ENCODE measurements at regions not wholly inside any gene's neighbourhood (a gene's known extent, or its start where the extent isn't known, plus 50 kb on each side); places are given as distances from the start of the nearest gene placed in this dataset.

DNA sequence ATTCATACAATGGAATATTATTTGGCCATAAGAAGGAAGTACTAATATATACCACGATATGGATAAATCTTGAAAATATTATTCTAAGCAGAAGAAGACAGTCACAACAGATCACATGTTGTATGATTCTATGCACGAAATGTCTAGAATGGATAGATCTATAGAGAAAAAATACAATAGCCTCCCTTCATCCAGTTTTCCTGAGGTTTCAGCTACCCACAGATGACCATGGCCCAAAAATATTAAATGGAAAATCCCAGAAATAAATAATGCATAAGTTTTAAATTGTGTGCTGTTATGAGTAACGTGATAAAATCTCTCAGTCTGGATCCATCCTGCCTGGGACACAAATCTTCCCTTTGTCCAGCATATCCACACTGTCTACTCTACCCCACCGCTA lies 162.2 kb upstream of the ST8SIA2 start:
- Histone ChIP-seq H3K9ac (ENCODE audit: low read length) (no peak overlapping the region), H2AFZ (ENCODE audit: low read length) (no peak overlapping the region), H3K4me3 (ENCODE audit: low read length) (no peak overlapping the region), H3K4me1 (ENCODE audit: low read length) (no peaks in the 10 kb centered on the region), H3K4me2 (ENCODE audit: low read depth, low read length) (no peak overlapping the region), H3K9me3 (replicated peaks; ENCODE audit: insufficient read depth, low read length) (no peaks in the 10 kb centered on the region), H3K9me2 (replicated peaks; ENCODE audit: insufficient read depth, low read length) (no peaks in the 10 kb centered on the region), H3K27me3 (replicated peaks; ENCODE audit: insufficient read depth, low read length) (no peaks in the 10 kb centered on the region), H3K27ac (ENCODE audit: low read length) (no peak overlapping the region), H3K36me3 (replicated peaks; ENCODE audit: insufficient read depth, low read length) (no peaks in the 10 kb centered on the region), H3F3A (ENCODE audit: insufficient read depth, low read length) (no peaks in the 10 kb centered on the region), H3K79me2 (ENCODE audit: low read length) (no peaks in the 10 kb centered on the region), H4K20me1 (ENCODE audit: insufficient read depth, low read length) (no peaks in the 10 kb centered on the region)
- no peak for TF ChIP-seq CTCF (IDR thresholded peaks at IDR 0.05; ENCODE audit: low read length)
- TF ChIP-seq EZH2phosphoT487 (IDR thresholded peaks at IDR 0.05; ENCODE audit: low read length) = no peak
- no peak for TF ChIP-seq EZH2 (optimal IDR thresholded peaks at IDR 0.05; ENCODE audit: low read depth, low read length)
- no peak for DNase-seq

GRCh38 chr15:92232317-92232716 lies 161.4 kb upstream of the ST8SIA2 start:
- Histone ChIP-seq H3K27ac (ENCODE audit: low read length) (no peak overlapping the region), H3K27me3 (replicated peaks; ENCODE audit: insufficient read depth, low read length) (no peaks in the 10 kb centered on the region), H2AFZ (ENCODE audit: low read length) (no peak overlapping the region), H4K20me1 (ENCODE audit: insufficient read depth, low read length) (no peaks in the 10 kb centered on the region), H3K9me3 (replicated peaks; ENCODE audit: insufficient read depth, low read length) (no peaks in the 10 kb centered on the region), H3K4me1 (ENCODE audit: low read length) (no peaks in the 10 kb centered on the region), H3K79me2 (ENCODE audit: low read length) (no peaks in the 10 kb centered on the region), H3K36me3 (replicated peaks; ENCODE audit: insufficient read depth, low read length) (no peaks in the 10 kb centered on the region), H3K4me2 (ENCODE audit: low read depth, low read length) (no peak overlapping the region), H3K9me2 (replicated peaks; ENCODE audit: insufficient read depth, low read length) (no peaks in the 10 kb centered on the region), H3K9ac (ENCODE audit: low read length) (no peak overlapping the region), H3F3A (ENCODE audit: insufficient read depth, low read length) (no peaks in the 10 kb centered on the region), H3K4me3 (ENCODE audit: low read length) (no peak overlapping the region)
- TF ChIP-seq CTCF (IDR thresholded peaks at IDR 0.05; ENCODE audit: low read length) = no peak
- TF ChIP-seq EZH2 (optimal IDR thresholded peaks at IDR 0.05; ENCODE audit: low read depth, low read length) = no peak
- TF ChIP-seq EZH2phosphoT487 (IDR thresholded peaks at IDR 0.05; ENCODE audit: low read length) = no peak
- DNase-seq = no peak

DNA sequence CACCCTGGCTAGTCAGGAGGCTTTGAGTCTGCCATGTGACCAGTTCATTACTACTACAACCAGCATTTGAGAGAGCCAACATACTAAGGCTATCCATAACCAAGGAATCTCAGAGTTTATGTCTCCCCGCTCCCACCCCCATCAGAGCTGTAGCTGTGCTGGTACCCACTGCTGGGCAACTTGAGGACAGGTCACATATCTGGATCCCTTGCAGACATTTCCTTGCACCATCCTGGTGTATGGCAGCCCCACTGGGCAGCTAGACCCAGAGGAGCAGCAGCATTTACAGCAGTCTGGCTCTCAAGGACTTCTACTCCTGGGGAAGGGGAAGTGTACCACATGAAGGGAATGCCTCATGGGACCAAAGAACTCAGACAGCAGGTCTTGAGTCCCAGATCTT lies 160.8 kb upstream of the ST8SIA2 start:
- H3K79me2 ChIP-seq (ENCODE audit: low read length) = no peaks in the 10 kb centered on the region
- no peaks in the 10 kb centered on the region for H3K9me3 ChIP-seq (replicated peaks; ENCODE audit: insufficient read depth, low read length)
- no peaks in the 10 kb centered on the region for H3K27me3 ChIP-seq (replicated peaks; ENCODE audit: insufficient read depth, low read length)
- H3K4me2 ChIP-seq (ENCODE audit: low read depth, low read length) = no peak overlapping the region
- no peaks in the 10 kb centered on the region for H3K9me2 ChIP-seq (replicated peaks; ENCODE audit: insufficient read depth, low read length)
- H3K4me3 ChIP-seq (ENCODE audit: low read length) = no peak overlapping the region
- no peaks in the 10 kb centered on the region for H3K4me1 ChIP-seq (ENCODE audit: low read length)
- no peak overlapping the region for H3K9ac ChIP-seq (ENCODE audit: low read length)
- H2AFZ ChIP-seq (ENCODE audit: low read length) = no peak overlapping the region
- no peaks in the 10 kb centered on the region for H3F3A ChIP-seq (ENCODE audit: insufficient read depth, low read length)
- no peaks in the 10 kb centered on the region for H3K36me3 ChIP-seq (replicated peaks; ENCODE audit: insufficient read depth, low read length)
- no peak for DNase-seq
- H4K20me1 ChIP-seq (ENCODE audit: insufficient read depth, low read length) = no peaks in the 10 kb centered on the region
- no peak for TF ChIP-seq CTCF (IDR thresholded peaks at IDR 0.05; ENCODE audit: low read length)
- no peak for TF ChIP-seq EZH2 (optimal IDR thresholded peaks at IDR 0.05; ENCODE audit: low read depth, low read length)
- TF ChIP-seq EZH2phosphoT487 (IDR thresholded peaks at IDR 0.05; ENCODE audit: low read length) = no peak
- H3K27ac ChIP-seq (ENCODE audit: low read length) = no peak overlapping the region

Data from MM.1S (cell line).